Body of pancreas (tissue), 4 donors: ENCODE measurements at regions not wholly inside any gene's neighbourhood (a gene's known extent, or its start where the extent isn't known, plus 50 kb on each side); places are given as distances from the start of the nearest gene placed in this dataset.
A peak's percentile ranks its signal among the peaks of the same experiment; 100 is the strongest.

Source experiments
- ATAC-seq: fragments of 150-250 bp; one replicate; pipeline ENCODE4 v1.9.1; 2016
- DNase-seq, 4 donors: peaks; one replicate each; pipeline ENCODE4 v3.0.0-alpha.2; 2019
- H3K27ac ChIP-seq, 4 donors: fragments of 200-600 bp; sonication (generic); 1 replicate in 3 of 4; 2 replicates in 1 of 4; pipeline versions ENCODE4 v1.5.1 to v1.6.1; 2016 to 2019; ENCODE audit warnings: mild to moderate bottlenecking in 1 of 4, mixed read lengths in 1 of 4, moderate library complexity in 1 of 4
- H3K27me3 ChIP-seq, 2 donors: fragments of 200-600 bp; sonication (generic); one replicate each; pipeline ENCODE4 v1.6.0; 2016; ENCODE audit warnings: mild to moderate bottlenecking in 1 of 2
- H3K36me3 ChIP-seq, 2 donors: fragments of 200-600 bp; sonication (generic); replicated peaks in 1 of 2; 2 replicates each; pipeline ENCODE4 v1.5.1; 2016; ENCODE audit warnings: low read depth in 2 of 2; ENCODE audit not compliant: insufficient read depth in 1 of 2
- H3K4me1 ChIP-seq: fragments of 200-600 bp; sonication (generic); one replicate; pipeline ENCODE4 v1.6.0; 2016
- H3K4me3 ChIP-seq, 2 donors: fragments of 200-600 bp; sonication (generic); 1 replicate in 1 of 2; 2 replicates in 1 of 2; pipeline ENCODE4 v1.5.1; 2016 to 2019
- H3K9me3 ChIP-seq, 3 donors: fragments of 200-600 bp; sonication (generic); 1 replicate in 2 of 3; 2 replicates in 1 of 3; pipeline ENCODE4 v1.5.1; 2016
- POLR2A ChIP-seq, 3 donors: fragments of 450-650 bp; IDR thresholded peaks; one replicate each; pipeline ENCODE4 v1.6.1; 2016; ENCODE audit warnings: antibody characterized with exemption in 3 of 3, mild to moderate bottlenecking in 2 of 3
- WGBS, 2 donors: methylation state at CpG; one replicate each; pipeline ENCODE4 v1.1.5; 2017; 5-methylcytosine and 5-hydroxymethylcytosine counted together
- intact Hi-C: fragments of 100-400 bp; cut with DNase I; formaldehyde crosslinking; loops from one replicate; pipeline ENCODE4 v1.15.1; 2023
- TF ChIP-seq, protein P1 (sequence below), 7 experiments: fragments of 450-650 bp in 4 of 7; fragments of 200-600 bp in 3 of 7; sonication (generic) in 3 of 7; IDR thresholded peaks; one replicate each; pipeline ENCODE4 v1.5.1; 2016 to 2019; ENCODE audit warnings: antibody characterized with exemption in 7 of 7

DNA sequence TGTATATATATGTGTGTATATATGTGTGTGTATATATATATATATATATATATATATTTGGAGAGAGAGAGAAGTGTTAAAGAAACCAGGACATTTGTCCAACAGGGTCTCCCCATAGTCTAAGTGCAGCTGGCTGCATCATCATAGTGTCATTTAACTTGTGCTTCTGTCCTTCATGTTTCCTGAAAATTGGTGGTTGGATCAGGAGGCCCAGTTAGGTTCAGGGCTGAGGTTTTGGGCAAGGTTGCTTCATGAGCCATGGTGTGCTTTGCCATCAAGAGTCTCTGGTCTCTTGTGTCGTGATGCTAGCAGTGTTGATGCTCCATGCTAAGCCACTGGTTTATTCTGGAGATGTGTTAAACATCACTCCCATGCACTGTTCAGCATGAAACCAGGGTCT, 85.3 kb downstream of the C16orf95 start:
- WGBS, 2 donors: 75 to 100% methylated on average over 1 of the region's 1 CpG
- H3K4me3 ChIP-seq: no peak overlapping the region
- no peaks in the 10 kb centered on the region for H3K27me3 ChIP-seq
- DNase-seq: no peak
- no peak for TF ChIP-seq POLR2A (IDR thresholded peaks at IDR 0.05)
- TF ChIP-seq, protein P1, sequence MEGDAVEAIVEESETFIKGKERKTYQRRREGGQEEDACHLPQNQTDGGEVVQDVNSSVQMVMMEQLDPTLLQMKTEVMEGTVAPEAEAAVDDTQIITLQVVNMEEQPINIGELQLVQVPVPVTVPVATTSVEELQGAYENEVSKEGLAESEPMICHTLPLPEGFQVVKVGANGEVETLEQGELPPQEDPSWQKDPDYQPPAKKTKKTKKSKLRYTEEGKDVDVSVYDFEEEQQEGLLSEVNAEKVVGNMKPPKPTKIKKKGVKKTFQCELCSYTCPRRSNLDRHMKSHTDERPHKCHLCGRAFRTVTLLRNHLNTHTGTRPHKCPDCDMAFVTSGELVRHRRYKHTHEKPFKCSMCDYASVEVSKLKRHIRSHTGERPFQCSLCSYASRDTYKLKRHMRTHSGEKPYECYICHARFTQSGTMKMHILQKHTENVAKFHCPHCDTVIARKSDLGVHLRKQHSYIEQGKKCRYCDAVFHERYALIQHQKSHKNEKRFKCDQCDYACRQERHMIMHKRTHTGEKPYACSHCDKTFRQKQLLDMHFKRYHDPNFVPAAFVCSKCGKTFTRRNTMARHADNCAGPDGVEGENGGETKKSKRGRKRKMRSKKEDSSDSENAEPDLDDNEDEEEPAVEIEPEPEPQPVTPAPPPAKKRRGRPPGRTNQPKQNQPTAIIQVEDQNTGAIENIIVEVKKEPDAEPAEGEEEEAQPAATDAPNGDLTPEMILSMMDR (IDR thresholded peaks at IDR 0.05): no peak
- peaks cover 0 to 3% (median 0%) of the 10 kb centered on the region in 3 donors for H3K9me3 ChIP-seq
- ATAC-seq: no peak
- H3K36me3 ChIP-seq: no peaks in the 10 kb centered on the region
- no peaks in the 10 kb centered on the region for H3K4me1 ChIP-seq
- no peak overlapping the region for H3K27ac ChIP-seq
- intact Hi-C loops: no loop called here

DNA sequence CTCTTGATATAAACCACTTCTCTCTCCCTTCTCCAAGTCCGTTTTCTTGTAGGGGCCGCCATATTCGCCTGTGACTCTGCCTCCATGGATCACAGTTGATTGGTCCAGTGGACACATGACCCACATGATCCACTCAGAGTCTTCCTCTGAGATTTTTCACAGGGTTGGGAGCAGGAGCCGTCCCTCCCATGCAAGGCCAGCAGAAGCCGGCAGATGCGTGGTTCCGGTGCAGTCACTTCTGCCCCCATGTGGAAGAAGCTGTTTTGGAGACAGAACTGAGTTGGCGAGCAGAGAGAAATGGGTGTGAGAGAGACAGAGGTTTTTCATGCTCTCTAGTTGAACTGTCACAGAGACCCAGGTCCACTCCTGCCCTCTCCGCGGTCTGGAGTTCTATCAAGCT, 83.3 kb downstream of the C16orf95 start:
- peaks cover 0 to 3% (median 0%) of the 10 kb centered on the region in 3 donors for H3K9me3 ChIP-seq

DNA sequence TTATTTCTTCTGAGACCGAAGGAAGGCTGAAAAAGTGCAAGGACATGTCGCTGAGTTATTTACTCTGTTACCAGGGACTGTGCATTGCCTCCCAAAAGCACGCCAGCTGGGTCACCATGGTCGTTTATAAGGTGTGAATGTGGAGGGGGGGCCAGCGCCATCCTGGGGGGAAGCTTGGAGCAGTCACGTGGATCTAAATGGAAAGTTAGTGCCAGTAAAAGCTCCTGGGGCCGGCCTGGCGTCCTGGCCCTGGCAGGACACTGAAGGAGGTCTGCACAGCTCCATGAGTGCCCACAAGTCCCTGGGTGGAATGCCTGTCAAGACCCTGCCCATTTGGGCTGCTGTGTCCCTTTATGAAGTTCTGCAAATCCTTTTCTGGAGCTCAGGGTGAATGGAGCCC, 82.6 kb downstream of the C16orf95 start:
- ATAC-seq (no peak), DNase-seq (no peak)

More for the DNA sequence above, 83.3 kb downstream of the C16orf95 start:
- H3K27ac ChIP-seq: no peak overlapping the region
- DNase-seq (peak in 2 of 4 donors; percentile 22 to 40), ATAC-seq (no peak)
- no peak overlapping the region for H3K4me3 ChIP-seq
- TF ChIP-seq POLR2A (IDR thresholded peaks at IDR 0.05): no peak
- TF ChIP-seq, protein P1 (IDR thresholded peaks at IDR 0.05): peak in 3 of 7 experiments; percentile 13 to 42 (median 18)
- no peaks in the 10 kb centered on the region for H3K4me1 ChIP-seq
- intact Hi-C loops: no loop called here
- 50 to 67% methylated on average over 10 of the region's 10 CpGs for WGBS, 2 donors
- H3K27me3 ChIP-seq: no peaks in the 10 kb centered on the region
- no peaks in the 10 kb centered on the region for H3K36me3 ChIP-seq

DNA sequence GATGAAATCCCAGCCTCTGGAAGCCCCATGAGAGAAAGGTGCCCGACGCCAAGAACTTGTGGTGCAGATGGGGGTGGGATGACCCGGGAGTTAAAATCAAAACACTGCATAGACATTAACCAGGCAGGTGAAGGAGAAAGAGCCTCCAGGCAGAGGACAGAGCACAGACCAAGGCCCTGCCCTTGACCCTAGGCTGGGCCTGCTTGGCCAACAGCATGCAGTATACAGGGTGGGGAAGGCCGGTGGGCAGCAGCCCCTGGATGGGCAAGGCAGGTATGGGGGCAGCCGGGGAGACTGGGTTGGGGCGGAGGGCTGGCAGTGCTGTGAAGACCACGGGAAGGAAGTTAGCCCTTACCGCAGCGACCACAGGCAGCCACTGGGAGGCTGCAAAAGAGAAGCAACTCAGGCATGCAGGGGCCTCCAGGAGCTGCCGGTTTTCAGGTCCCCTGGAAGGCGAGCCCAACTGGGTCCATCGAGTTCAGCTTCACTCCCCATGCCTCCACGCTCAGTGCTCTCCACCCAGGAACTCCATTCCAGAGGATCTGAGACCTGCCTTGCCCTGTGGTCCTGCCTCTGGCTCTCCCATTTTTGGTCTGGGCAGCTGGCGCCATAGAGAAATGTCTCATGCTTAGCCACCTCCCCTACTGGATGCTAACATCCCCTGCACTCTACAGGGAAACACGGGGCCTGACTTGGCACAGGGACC, 81.2 kb downstream of the C16orf95 start:
- intact Hi-C loops: no loop called here
- no peak for TF ChIP-seq POLR2A (IDR thresholded peaks at IDR 0.05)
- TF ChIP-seq, protein P1 (IDR thresholded peaks at IDR 0.05): no peak
- Histone ChIP-seq H3K36me3 (no peaks in the 10 kb centered on the region), H3K27me3 (no peaks in the 10 kb centered on the region), H3K27ac (no peak overlapping the region), H3K9me3 (peaks cover 0 to 3% (median 0%) of the 10 kb centered on the region in 3 donors), H3K4me1 (no peaks in the 10 kb centered on the region), H3K4me3 (no peak overlapping the region)
- 57 to 83% methylated on average over 12 to 15 of the region's 15 CpGs for WGBS, 2 donors
- DNase-seq: no peak
- no peak for ATAC-seq

More for the DNA sequence above, 82.6 kb downstream of the C16orf95 start:
- WGBS, 2 donors: 60% methylated on average over 8 of the region's 8 CpGs
- no peak for TF ChIP-seq POLR2A (IDR thresholded peaks at IDR 0.05)
- TF ChIP-seq, protein P1 (IDR thresholded peaks at IDR 0.05): no peak
- H3K27ac ChIP-seq: no peak overlapping the region
- no peaks in the 10 kb centered on the region for H3K36me3 ChIP-seq
- no peak overlapping the region for H3K4me3 ChIP-seq
- intact Hi-C loops: no loop called here
- H3K9me3 ChIP-seq: peaks cover 0 to 3% (median 0%) of the 10 kb centered on the region in 3 donors
- H3K27me3 ChIP-seq: no peaks in the 10 kb centered on the region
- H3K4me1 ChIP-seq: no peaks in the 10 kb centered on the region
